Caco-2 (cell line): ENCODE measurements at regions not wholly inside any gene's neighbourhood (a gene's known extent, or its start where the extent isn't known, plus 50 kb on each side); places are given as distances from the start of the nearest gene placed in this dataset.

Experiments
- BruUV-seq: library from RNA; stranded (reverse); fragments of 400-500 nt; replicated peaks from 2 replicates; lab custom pipeline; 2021; lab: Mats Ljungman, UMichigan
- CTCF ChIA-PET: fragments of 300-600 bp; sonication (Branson Sonifier 250); formaldehyde crosslinking; loops from one replicate; lab custom pipeline; 2022; ENCODE audit warnings: antibody characterized with exemption; lab: Charles Lee
- POLR2A ChIA-PET: fragments of 300-600 bp; sonication (Branson Sonifier 250); formaldehyde crosslinking; loops from one replicate; lab custom pipeline; 2022; ENCODE audit warnings: antibody characterized with exemption; lab: Charles Lee
- DNase-seq, 2 experiments: peaks; one replicate each; pipeline versions ENCODE4 v3.0.0 to v3.0.0-alpha.2; 2020 to 2022
- H3K27me3 ChIP-seq: replicated peaks from 2 replicates; pipeline ENCODE4 v1.6.0; 2011; ENCODE audit warnings: low read length; ENCODE audit not compliant: control insufficient read depth, insufficient read depth
- H3K36me3 ChIP-seq: 2 replicates; pipeline ENCODE4 v1.5.1; 2011; ENCODE audit warnings: low read length; ENCODE audit not compliant: control insufficient read depth, insufficient read depth
- H3K4me1 ChIP-seq: fragments of 250-450 bp; sonication (Bioruptor Pico); 2 replicates; pipeline ENCODE4 v1.5.1; 2020; ENCODE audit warnings: mild to moderate bottlenecking
- H3K4me3 ChIP-seq: 2 replicates; pipeline ENCODE4 v1.5.1; 2011; ENCODE audit warnings: low read depth, mild to moderate bottlenecking, control low read depth, low read length
- H3K9me3 ChIP-seq: fragments of 250-450 bp; sonication (Bioruptor Pico); 2 replicates; pipeline ENCODE4 v1.5.1; 2020; ENCODE audit warnings: mild to moderate bottlenecking, moderate library complexity
- H3K27ac Mint-ChIP-seq: one replicate; pipeline ENCODE4 v1.8.0; 2022; ENCODE audit warnings: mixed read lengths; ENCODE audit not compliant: unreplicated experiment
- H3K27me3 Mint-ChIP-seq: one replicate; pipeline ENCODE4 v1.8.0; 2022; ENCODE audit warnings: mixed read lengths; ENCODE audit not compliant: insufficient read depth, unreplicated experiment
- H3K36me3 Mint-ChIP-seq: one replicate; pipeline ENCODE4 v1.8.0; 2022; ENCODE audit warnings: mild to moderate bottlenecking, mixed read lengths; ENCODE audit not compliant: insufficient read depth, unreplicated experiment
- H3K4me1 Mint-ChIP-seq: one replicate; pipeline ENCODE4 v1.8.0; 2022; ENCODE audit warnings: low read depth, mixed read lengths; ENCODE audit not compliant: unreplicated experiment
- H3K4me3 Mint-ChIP-seq: one replicate; pipeline ENCODE4 v1.8.0; 2022; ENCODE audit warnings: mild to moderate bottlenecking, moderate library complexity, mixed read lengths; ENCODE audit not compliant: unreplicated experiment
- H3K9me3 Mint-ChIP-seq: one replicate; pipeline ENCODE4 v1.8.0; 2022; ENCODE audit warnings: mixed read lengths; ENCODE audit not compliant: unreplicated experiment
- CTCF ChIP-seq, 2 experiments: fragments of 200-600 bp in 1 of 2; IDR thresholded peaks; 1 replicate in 1 of 2; 2 replicates in 1 of 2; pipeline versions ENCODE4 v1.5.1 to v1.8.0; 2011 to 2022; ENCODE audit warnings: antibody characterized with exemption in 1 of 2, control low read depth in 1 of 2, inconsistent platforms in 1 of 2, low read depth in 1 of 2, low read length in 1 of 2, mild to moderate bottlenecking in 1 of 2, moderate library complexity in 1 of 2; ENCODE audit not compliant: insufficient read depth in 1 of 2, severe bottlenecking in 1 of 2, unreplicated experiment in 1 of 2
- intact Hi-C: fragments of 100-400 bp; cut with micrococcal nuclease; formaldehyde crosslinking; loops from one replicate; pipeline ENCODE4 v1.10.0; 2022; ENCODE audit not compliant: unreplicated experiment

DNA sequence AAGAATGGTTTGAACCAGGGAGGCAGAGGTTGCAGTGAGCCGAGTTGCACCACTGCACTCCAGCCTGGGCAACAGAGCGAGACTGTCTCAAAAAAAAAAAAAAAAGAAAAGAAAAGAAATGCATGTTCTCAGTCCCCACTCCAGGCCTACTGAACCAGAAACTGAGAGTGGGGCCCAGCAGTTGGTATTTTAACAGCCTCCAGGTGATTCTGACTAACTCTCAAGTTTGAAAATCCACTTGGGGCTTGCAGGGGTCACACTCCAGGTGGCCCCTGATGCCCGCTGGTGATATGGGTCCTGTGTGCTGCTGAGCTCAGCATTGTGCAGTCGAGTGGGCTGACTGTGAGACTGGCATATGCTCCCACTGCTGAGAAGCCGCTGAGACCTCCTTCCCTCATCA is 133.7 kb upstream of the C2CD4B start:
- H3K4me3 Mint-ChIP-seq = no peak overlapping the region
- peaks cover 5% of the 10 kb centered on the region for H3K27me3 Mint-ChIP-seq
- no peaks in the 10 kb centered on the region for H3K9me3 Mint-ChIP-seq
- no peaks in the 10 kb centered on the region for H3K4me1 Mint-ChIP-seq
- no peaks in the 10 kb centered on the region for H3K9me3 ChIP-seq
- H3K27ac Mint-ChIP-seq = no peak overlapping the region
- no peaks in the 10 kb centered on the region for H3K36me3 ChIP-seq
- intact Hi-C loops = no loop called here
- H3K4me1 ChIP-seq = no peaks in the 10 kb centered on the region
- no peaks in the 10 kb centered on the region for H3K27me3 ChIP-seq
- H3K4me3 ChIP-seq = no peak overlapping the region
- ChIA-PET POLR2A (no interaction called here), CTCF (no interaction called here)
- no peak for DNase-seq
- BruUV-seq = no TSS peak
- no peak for TF ChIP-seq CTCF (IDR thresholded peaks at IDR 0.05; ENCODE audit: insufficient read depth in 1 of 2, low read depth in 1 of 2, low read length in 1 of 2, severe bottlenecking in 1 of 2, unreplicated experiment in 1 of 2)
- no peaks in the 10 kb centered on the region for H3K36me3 Mint-ChIP-seq

GRCh38 chr15:62299541-62299940 is 134.5 kb upstream of the C2CD4B start:
- Histone ChIP-seq H3K9me3 (no peaks in the 10 kb centered on the region), H3K4me1 (no peaks in the 10 kb centered on the region), H3K27me3 (no peaks in the 10 kb centered on the region), H3K4me3 (no peak overlapping the region), H3K36me3 (no peaks in the 10 kb centered on the region)
- no peaks in the 10 kb centered on the region for H3K36me3 Mint-ChIP-seq
- H3K27ac Mint-ChIP-seq = no peak overlapping the region
- H3K4me1 Mint-ChIP-seq = no peaks in the 10 kb centered on the region
- intact Hi-C loops = no loop called here
- POLR2A ChIA-PET = no interaction called here
- TF ChIP-seq CTCF (IDR thresholded peaks at IDR 0.05; ENCODE audit: insufficient read depth in 1 of 2, low read depth in 1 of 2, low read length in 1 of 2, severe bottlenecking in 1 of 2, unreplicated experiment in 1 of 2) = no peak
- no peak for DNase-seq
- H3K9me3 Mint-ChIP-seq = no peaks in the 10 kb centered on the region
- CTCF ChIA-PET = no interaction called here
- BruUV-seq = no TSS peak
- no peak overlapping the region for H3K4me3 Mint-ChIP-seq
- peaks cover 5% of the 10 kb centered on the region for H3K27me3 Mint-ChIP-seq

- H3K4me1 ChIP-seq = no peaks in the 10 kb centered on the region
- H3K36me3 ChIP-seq = no peaks in the 10 kb centered on the region
- no peaks in the 10 kb centered on the region for H3K27me3 ChIP-seq
- H3K4me3 ChIP-seq = no peak overlapping the region
- Mint-ChIP-seq H3K27me3 (peaks cover 5% of the 10 kb centered on the region), H3K27ac (no peak overlapping the region), H3K4me1 (peaks cover 8% of the 10 kb centered on the region), H3K4me3 (no peak overlapping the region), H3K9me3 (no peaks in the 10 kb centered on the region), H3K36me3 (no peaks in the 10 kb centered on the region)
- intact Hi-C loops = no loop called here
- CTCF ChIA-PET = no interaction called here
- H3K9me3 ChIP-seq = no peaks in the 10 kb centered on the region
- no peak for TF ChIP-seq CTCF (IDR thresholded peaks at IDR 0.05; ENCODE audit: insufficient read depth in 1 of 2, low read depth in 1 of 2, low read length in 1 of 2, severe bottlenecking in 1 of 2, unreplicated experiment in 1 of 2)
- POLR2A ChIA-PET = no interaction called here
- no TSS peak for BruUV-seq
- DNase-seq = no peak
These were observed 137.0 kb upstream of the C2CD4B start for GRCh38 chr15:62301993-62302675.
